NCI-H1092 (cell line): ENCODE measurements at regions not wholly inside any gene's neighbourhood (a gene's known extent, or its start where the extent isn't known, plus 50 kb on each side); places are given as distances from the start of the nearest gene placed in this dataset.

Experiments
- DNase-seq: peaks from one replicate; lab custom pipeline; 2025; lab: John Stamatoyannopoulos, UW

DNA sequence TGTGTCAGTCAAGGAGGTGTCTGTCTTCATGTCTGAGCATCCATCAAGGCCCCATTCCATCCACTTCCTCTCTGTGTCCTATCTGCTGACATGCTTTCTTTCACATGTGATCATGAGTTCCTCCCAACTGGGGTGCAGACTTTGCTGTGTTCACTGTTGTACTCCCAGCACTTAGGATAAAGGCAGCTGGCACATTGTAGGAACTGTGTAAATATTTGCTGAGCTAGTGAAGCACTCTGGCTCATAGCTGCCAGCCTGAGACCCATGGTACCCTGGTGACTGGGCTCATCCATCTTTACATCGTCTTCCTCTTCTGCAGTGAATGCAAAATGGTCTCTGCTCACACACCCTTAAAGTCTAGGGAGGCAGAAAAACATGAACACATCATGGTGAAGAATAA lies 242.2 kb upstream of the IGFBP3 start:
- no peak for DNase-seq

DNA sequence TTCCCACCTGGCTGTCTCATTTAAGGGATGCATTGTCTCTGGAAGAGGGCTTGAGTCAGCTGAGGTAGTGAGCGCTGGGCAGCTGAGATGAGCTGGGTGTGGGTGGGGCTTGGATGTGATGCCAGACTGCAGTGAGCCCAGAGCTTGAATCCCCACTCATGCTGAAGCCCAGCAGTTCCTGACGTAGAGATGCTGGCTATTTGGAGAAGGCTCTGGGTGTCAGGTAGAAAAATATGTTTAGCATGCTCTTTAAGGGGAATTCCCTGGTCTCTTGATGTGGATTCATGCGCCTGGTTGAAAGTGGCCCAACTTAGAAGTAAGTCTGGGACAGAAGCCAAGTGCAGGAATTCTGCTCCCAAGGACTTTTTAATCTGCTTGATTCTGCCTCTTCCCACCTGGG lies 241.5 kb upstream of the IGFBP3 start:
- no peak for DNase-seq

DNA sequence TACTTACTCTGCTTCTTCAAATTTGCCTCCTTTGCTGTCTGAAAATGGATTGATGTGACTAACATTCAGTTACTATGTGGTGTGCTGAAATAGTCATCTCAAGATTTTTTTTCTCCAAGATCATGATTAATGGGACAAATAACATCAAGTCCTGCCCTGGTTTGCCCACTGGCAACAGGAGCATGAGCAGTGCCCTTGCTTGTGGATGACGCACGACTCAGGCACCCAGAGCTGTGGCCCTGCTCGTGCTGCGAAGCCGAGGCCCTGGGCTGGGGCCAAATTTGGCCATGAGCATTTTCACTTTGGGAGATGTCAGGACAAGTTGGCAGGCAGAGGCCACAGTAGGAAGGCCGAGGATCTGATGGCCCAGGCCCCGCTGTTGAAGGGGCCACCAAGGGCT lies 239.8 kb upstream of the IGFBP3 start:
- no peak for DNase-seq

DNA sequence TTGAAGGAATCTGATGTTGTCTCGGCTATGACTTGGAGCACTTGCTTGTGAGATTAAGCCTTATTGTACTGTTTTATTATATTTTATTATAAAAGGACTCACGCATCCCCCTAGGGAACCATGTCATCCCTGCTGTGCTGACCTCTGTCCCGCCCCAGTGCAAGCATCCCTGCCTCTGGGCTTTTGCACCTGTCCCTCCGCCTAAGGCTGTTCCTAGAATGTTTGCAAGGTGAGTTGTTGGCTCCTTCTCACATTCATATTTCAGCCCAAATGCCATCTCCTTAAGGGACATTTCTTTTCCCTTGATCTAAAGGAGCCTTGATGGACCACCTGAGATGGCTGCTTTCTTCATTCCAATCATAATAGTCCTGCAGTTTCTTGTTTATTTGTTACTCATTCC lies 236.9 kb upstream of the IGFBP3 start:
- no peak for DNase-seq

DNA sequence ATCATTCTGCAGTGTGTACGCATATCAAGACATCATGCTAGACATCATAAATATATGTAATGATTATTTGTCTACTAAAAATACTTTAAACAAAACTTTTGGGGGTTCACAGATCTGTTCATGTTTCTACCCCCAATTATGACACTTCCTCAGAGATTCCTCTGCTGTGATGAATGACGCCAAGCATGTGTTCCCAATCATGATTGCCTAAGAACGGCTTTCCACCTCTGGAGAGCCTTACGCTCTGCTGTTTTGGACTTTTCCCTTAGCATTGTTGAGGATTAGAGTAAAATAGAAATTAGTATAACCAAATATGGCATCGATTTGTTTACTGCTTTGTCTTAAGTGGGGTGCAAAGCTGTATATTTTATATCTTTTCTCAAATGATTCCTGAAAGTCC lies 236.3 kb upstream of the IGFBP3 start:
- no peak for DNase-seq

DNA sequence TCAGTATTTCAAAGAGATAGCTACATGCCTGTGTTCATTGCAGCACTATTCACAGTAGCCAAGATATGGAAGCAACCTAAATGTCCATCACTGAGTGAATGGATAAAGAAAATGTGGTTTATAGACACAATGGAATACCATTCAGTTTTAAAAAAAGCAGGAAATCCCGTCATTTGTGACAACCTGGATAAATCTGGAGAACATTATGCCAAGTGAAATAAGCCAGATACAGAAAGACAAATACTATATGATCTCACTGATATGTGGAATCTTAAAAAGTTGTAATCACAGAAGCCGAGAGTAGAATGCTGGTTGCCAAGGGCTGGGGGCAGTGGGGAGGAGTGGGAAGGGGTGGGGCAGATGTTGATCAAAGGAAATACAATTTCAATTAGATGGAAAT lies 235.8 kb upstream of the IGFBP3 start:
- DNase-seq, result no peak

DNA sequence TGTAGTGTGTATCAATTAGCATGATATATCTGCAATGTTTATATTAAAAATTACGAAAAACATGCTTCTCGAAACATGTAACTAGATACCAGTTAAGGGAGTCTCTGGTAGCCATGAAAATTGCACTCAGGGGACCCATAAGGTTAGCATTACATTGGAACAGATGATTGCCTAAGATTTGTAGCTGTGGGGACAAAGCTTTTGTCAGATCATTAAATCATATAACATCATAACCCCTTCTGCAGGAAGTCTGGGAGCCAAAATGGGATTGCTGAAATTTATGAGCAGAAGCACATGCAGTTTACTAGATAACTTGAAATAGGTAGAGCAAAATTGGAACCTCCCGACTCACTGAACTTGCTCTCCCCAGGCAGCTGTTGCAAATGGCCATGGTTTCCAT lies 235.0 kb upstream of the IGFBP3 start:
- DNase-seq, result no peak

DNA sequence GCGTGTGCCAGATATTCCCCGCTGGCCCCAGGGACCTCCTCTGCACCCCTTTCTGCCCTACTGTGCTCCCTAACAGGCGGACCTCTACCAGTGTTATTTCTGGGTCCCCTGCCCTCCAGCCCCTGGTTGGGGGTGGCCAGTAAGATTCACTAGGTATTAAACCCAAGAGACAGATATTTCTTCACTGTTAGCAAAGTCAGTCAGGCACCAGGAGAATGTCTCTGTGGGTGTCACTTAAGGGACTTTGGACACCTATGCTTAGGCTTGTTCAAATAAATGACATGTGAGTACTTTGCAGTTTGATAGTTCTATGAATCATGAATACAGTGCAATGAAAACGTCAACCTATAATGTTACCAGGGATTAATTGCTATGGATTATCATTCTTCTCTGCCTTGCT lies 234.3 kb upstream of the IGFBP3 start:
- DNase-seq, result no peak

DNA sequence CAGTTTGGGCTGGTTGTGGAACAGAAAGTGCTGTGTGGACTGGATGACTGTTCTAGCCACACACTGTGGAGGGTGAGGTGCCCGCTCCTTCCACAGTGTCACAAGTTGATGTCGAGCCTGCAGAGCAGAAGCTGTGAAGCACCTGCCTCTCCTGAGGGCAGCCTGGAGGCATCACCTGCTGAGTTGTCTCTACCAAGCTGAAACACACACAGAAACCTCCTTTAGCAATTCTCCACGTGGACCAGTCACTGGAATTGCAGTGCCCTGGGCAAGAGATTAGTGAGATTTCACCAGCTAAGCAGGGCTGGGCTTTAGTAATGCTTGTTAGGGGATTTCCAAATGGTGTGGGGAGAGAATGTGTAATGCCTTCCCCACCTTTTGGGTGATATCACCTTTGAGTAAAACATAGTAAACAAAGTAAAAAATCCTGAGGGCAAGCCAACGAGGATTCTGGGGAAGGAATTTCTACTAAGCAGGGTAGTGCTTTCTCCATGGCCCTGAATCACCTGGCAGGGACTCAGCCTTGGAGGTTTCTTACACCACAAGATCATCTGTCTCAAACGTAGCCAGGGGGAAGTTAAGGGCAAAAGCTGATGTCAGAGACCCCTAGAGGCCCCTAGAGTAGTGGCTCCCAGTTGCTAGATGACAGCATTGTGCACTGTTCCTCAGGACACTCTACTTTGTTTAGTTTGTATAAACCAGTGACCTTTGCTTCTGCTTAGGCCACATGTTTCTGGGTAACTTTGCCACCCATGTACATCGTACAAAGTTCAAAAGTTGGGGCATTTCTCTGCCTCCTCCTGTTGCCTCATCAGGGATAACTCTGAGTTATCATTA lies 233.1 kb upstream of the IGFBP3 start:
- DNase-seq, result no peak

DNA sequence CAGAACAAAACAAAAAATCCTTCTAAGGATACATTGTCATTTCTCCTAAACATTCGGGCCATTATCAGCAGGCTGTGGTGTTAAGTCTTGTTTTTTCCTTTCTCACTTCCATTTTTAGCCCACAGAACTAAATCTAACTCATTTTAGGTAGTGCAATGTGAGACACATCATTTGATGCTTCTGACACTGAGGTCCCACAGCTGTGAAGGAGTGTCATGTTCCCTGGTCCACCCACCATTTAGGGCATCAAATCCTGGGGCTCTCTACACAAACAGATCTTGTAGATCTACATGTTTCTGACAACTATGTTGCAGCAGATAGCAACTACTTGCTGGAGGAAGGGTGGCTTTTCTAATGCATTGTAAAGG lies 232.5 kb upstream of the IGFBP3 start:
- no peak for DNase-seq

DNA sequence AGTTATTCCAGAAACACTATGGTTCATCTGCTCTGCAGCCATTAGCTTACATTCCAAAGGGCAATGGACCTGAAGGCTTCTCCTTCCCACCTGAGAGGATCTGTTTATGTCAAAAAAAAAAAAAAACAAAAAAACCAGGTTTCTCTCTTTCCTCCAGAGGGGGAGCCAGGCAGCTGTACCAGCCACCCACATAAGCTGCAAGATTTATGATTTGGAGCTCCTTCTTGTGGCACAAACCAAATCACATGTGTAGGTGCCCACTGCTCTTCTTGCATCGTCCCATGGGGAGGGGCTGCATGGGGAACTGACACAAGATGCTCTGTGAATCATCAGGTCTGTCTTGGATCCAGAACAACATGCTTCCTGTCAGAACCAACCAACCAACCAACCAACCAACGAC lies 231.6 kb upstream of the IGFBP3 start:
- no peak for DNase-seq

DNA sequence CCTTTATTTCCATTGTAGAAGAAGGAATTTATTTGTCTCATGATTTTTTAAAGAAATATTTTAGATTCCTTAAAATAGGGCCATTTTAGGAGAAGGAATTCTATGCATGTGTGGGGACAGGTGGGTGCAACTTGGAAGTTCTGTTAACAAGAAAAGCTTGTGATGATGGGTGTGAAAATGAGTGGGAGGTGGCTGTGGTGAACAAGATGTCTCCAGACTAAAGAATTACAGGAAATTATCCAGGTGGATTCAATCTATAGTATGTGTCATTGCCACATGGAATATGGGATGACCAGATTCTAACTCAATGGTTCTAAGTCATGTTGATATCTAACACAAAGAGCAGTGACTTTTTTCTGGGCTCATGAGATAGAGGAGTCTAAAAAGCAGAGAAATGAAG lies 229.6 kb upstream of the IGFBP3 start:
- no peak for DNase-seq

DNA sequence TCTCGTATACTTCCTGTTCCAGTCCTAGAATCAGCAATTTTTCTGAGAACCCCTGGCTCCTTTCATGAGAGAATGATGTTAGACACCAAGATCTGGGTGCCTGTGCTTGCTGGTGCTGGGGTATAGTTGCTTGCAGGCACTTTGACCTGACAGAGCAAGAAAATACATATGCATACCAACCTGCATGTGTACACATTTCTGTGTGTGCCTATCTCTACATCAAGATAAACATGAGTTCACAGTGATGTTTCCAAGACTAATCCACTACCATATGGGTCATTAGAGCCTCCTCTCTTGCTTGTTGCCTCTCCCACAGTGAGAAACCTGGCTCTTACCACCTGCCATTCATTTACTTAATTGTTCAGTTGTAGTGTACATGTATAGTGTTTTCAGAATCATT lies 229.1 kb upstream of the IGFBP3 start:
- no peak for DNase-seq

DNA sequence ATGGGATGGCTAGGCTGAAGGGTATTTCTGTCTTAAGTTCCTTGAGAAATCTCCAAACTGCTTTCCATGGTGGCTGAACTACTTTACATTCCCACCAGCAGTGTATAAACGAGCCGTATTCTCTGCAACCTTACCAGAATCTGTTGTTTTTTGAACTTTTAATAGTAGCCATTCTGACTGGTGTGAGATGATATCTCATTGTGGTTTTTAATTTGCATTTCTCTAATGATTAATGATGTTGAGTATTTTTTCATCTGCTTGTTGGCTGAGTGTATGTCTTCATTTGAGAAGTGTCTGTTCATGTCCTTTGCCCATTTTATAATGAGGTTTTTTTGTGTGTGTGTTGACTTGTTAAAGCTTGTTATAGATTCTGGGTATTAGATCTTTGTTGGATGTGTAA lies 226.8 kb upstream of the IGFBP3 start:
- no peak for DNase-seq

DNA sequence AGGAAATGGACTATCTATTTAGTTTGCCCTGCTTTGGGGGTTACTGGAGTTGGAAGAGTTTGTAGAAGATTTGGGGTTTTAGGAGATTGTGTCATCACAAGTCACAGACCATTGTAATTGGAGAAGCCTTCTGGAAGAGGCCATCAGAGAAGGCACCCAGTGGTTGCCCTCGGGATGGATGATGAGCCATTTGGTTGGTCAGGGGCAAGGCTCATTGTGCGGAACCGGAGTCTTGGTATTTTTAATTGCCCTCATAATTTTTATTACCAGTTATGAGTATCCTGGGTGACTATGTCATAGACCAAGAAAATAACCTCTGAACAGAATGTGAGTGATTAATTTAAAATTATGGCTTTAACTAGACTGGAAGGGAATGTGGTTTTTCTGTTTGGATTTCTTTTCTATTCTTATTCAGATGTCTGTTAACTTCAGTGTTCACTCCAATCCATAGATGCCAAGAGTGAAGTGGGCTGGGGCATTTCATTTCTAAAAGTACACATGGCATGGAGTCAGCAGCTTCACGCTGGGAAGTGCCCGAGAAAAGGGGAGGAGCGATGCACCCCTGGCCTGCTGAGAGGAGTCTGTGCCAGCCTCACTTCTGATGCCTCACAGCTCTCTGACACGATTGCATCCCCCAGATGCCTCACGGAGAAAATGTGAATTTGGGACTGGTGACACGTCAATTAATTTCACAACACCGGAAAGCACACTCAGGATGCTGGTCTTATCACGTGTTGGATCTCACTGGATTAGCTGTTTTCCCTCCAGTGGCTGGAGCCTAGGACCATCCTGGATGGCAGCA lies 225.6 kb upstream of the IGFBP3 start:
- DNase-seq, result no peak

DNA sequence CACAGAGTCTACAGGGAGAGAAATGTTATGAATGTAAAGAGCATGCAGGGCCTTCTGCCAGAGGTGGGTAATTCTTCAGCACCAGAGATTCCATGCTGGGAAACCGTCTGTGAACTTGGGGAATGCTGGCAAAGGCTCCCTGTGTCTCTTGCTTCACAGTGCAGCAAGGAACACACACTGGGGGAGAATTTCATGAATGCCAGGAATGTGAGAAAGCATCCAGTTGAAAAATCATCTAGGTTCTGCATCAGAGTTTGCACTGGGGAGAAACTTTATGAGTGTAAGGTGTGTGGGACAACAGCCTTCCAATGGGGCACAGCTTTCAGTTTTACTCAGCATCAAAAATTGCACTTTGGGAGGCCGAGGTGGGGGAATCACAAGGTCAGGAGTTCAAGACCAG lies 224.3 kb upstream of the IGFBP3 start:
- DNase-seq, result no peak

DNA sequence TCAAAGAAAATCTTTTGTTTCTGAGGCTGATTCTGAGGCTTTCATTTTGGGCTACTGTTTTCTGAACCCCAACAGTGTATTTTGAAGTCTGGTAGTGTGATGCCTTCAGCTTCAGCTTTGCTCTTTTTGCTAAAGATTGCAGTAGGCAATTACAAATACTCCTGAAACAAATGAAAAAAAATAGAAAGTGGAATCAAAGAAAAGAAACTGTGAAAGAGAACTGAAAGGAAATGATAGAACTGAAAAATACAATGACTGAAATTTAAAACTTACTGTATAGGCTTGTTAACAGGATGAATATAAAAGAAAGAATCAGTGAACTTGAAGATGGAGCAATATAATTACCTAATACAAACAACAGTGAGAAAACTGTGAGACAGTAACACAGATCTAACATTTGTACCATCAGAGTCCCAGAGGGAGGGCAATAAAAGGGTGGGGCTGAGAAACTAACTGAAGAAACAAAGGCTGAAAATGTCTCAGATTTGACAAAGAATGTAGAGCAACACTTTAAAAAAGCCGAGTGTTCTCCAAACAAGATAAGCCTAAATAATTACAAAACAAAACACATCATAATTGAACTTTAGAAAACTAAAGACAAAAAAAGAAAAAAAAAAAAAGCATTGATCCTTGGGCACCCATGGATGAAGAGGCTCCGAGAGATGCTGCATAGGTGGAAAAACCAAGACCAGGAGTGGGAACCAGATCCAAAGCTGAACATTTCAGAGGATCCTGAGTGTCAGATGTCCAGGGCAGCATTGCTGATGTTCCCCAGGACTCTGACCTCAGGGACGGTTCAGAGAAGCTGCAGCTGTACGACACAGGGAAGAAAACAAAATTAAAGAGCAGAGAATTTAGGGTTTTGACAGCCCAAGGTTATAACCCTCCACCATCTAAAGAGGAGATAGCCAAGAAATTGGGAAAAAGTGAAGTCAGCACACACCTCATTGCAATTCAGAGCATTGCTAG lies 223.2 kb upstream of the IGFBP3 start:
- no peak for DNase-seq

DNA sequence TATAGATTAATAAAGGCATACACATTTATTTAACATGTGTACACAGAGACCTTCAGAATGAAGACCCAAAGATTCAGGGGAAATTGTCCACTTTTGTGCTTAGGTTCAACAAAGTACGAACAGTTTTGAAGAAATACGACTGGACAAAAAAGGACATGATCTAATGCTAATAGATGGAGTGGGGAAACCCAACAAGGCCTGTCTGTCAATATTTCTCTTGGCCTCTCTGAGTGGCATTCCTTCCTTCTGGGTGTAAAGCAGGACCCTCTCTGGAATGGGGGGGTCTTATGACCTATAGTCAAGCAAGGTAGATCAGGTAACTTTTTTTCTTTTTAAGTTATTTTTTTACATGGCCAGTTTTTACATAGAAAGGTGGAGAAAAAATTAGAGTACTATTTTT lies 222.3 kb upstream of the IGFBP3 start:
- no peak for DNase-seq

DNA sequence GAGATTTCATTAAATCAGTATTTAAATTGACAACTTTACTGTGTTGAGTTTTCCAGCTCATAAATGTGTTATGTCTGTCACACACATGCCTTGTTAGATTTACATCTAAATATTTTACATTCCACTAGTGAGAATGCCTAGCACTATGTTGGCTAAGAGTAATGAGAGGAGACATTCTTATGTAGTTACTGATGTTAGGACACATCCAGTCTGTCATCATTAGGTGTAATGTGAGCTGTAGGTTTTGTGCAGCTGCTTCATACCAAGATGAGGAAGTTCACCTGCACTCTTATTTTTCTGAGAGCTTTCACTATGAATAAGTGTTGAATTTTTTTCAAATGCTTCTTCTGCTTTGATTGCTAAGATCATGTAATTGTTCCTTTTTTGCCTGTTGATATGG lies 218.0 kb upstream of the IGFBP3 start:
- DNase-seq, result no peak

DNA sequence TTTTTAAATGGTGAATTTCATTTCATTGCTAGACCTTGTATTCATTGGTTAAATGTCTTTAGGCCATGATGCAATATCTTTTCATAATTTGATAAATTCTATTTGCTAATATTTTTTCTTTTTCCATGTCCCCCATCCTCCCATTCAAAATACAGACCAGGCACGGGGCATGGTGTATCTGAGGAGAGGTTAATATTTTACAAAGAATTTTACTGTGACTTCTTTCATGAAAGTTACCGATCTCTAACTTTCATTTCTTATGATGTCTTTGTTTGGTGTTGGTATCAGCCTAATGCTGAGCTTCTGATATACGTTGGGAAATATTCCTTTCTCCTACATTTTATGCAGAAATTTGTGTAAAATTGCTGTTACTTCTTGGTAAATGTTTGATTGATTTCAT lies 216.7 kb upstream of the IGFBP3 start:
- DNase-seq, result no peak

DNA sequence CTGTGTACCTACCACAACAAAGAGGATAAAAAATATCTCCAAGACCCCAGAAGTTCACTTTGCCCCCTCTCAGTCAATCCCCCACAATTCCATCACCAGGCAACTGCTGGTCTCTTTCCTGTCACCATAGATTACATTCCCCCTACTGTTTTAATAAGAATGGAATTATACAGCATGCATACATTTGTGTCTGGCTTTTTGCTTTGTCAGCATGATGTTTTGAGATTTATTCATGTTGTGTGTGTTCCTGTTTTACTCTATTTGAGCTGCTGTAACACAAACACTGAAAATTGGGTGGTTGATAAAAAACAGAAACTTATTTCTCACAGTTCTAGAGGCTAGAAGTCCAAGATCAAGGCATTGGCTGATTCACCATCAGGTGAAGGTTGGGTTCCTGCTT lies 214.5 kb upstream of the IGFBP3 start:
- DNase-seq, result no peak

DNA sequence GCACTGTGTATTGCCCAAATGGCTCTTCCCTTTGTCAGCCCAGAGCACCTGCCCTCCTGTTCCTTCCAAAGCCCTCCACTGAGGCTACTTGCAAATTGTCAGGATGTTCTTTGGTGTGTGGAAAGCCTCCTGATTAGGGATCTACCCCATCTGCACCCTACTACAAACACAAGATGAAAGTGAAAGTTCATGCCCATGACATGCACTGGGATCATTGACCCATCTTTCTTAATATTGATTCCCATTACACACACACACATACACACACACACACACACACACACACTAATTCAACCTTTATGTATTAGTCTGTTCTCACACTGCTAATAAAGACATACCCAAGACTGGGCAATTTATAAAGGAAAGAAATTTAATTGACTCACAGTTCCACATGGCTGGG lies 213.7 kb upstream of the IGFBP3 start:
- DNase-seq, result no peak

DNA sequence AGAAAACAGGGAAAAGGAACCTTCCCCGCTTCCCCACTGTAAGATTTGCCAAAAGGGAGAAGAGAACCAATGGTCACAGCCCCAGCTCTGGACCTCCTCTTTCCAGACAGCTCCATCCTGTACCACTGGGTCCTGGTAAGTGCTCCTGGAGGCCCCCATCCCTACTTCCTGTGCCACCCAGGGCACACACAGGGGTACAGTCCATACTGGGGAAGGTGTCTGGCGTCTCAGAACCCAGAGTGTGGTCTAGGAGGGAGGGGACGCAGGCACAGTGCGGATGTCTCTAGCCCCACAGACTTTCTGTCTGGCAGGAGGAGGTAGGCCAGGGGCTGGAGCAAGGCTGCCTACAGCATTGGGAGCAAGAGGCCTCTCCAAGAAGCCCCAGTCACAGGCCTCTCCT lies 213.3 kb upstream of the IGFBP3 start:
- no peak for DNase-seq
